ENCODE measurements at regions not wholly inside any gene's neighbourhood (a gene's known extent, or its start where the extent isn't known, plus 50 kb on each side); places are given as distances from the start of the nearest gene placed in this dataset.
"Not testable (repeated sequence)": the region's sequence is repeated elsewhere in the genome, so short reads cannot be mapped to it uniquely, and the experiment has no call there.

DNA sequence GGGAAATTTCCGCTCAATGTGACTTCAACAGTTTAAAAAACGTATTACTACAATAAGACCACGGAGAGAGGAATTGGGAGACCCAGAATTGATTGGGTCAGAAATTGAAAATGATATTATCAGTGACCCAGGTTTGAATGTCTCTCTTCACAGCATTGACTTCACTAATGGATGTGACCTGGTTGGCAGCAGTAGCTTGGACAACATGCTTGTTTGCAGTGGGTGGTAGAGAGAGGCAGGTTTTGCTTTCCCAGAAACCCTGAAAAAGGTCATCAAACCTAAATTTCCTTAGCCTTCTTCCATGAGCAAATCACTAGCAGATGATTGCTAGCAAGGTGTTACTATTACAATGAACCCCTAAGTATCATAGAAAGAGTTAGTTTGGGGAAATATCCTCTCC is 89.7 kb upstream of the ANTXRL start:
- ATAC-seq, result no peak
- TF ChIP-seq POU6F1 (CRISPR knock-in tag; IDR thresholded peaks at IDR 0.05; ENCODE audit: borderline replicate concordance, low read depth) (no peak), ISL1 (CRISPR knock-in tag; IDR thresholded peaks at IDR 0.05) (no peak), PATZ1 (CRISPR knock-in tag; IDR thresholded peaks at IDR 0.05; ENCODE audit: borderline replicate concordance) (no peak)

- ATAC-seq, result no peak
- TF ChIP-seq ZNF565 (CRISPR knock-in tag; conservative IDR thresholded peaks at IDR 0.05; ENCODE audit: low read depth) (no peak), ESRRG (CRISPR knock-in tag; IDR thresholded peaks at IDR 0.05) (no peak), ZC3H10 (CRISPR knock-in tag; IDR thresholded peaks at IDR 0.05) (no peak), OSR1 (CRISPR knock-in tag; IDR thresholded peaks at IDR 0.05) (no peak), BACH2 (CRISPR knock-in tag; IDR thresholded peaks at IDR 0.05; ENCODE audit: borderline replicate concordance) (no peak), GLIS3 (CRISPR knock-in tag; IDR thresholded peaks at IDR 0.05) (no peak), SNAI2 (CRISPR knock-in tag; IDR thresholded peaks at IDR 0.05) (no peak), ISL1 (CRISPR knock-in tag; IDR thresholded peaks at IDR 0.05) (no peak), POU6F1 (CRISPR knock-in tag; IDR thresholded peaks at IDR 0.05; ENCODE audit: borderline replicate concordance, low read depth) (no peak)
- TF ChIP-seq, protein P1, sequence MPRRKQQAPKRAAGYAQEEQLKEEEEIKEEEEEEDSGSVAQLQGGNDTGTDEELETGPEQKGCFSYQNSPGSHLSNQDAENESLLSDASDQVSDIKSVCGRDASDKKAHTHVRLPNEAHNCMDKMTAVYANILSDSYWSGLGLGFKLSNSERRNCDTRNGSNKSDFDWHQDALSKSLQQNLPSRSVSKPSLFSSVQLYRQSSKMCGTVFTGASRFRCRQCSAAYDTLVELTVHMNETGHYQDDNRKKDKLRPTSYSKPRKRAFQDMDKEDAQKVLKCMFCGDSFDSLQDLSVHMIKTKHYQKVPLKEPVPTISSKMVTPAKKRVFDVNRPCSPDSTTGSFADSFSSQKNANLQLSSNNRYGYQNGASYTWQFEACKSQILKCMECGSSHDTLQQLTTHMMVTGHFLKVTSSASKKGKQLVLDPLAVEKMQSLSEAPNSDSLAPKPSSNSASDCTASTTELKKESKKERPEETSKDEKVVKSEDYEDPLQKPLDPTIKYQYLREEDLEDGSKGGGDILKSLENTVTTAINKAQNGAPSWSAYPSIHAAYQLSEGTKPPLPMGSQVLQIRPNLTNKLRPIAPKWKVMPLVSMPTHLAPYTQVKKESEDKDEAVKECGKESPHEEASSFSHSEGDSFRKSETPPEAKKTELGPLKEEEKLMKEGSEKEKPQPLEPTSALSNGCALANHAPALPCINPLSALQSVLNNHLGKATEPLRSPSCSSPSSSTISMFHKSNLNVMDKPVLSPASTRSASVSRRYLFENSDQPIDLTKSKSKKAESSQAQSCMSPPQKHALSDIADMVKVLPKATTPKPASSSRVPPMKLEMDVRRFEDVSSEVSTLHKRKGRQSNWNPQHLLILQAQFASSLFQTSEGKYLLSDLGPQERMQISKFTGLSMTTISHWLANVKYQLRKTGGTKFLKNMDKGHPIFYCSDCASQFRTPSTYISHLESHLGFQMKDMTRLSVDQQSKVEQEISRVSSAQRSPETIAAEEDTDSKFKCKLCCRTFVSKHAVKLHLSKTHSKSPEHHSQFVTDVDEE (CRISPR knock-in tag; IDR thresholded peaks at IDR 0.05), result no peak
These were observed 88.3 kb upstream of the ANTXRL start for GRCh38 chr10:46198516-46198915.

DNA sequence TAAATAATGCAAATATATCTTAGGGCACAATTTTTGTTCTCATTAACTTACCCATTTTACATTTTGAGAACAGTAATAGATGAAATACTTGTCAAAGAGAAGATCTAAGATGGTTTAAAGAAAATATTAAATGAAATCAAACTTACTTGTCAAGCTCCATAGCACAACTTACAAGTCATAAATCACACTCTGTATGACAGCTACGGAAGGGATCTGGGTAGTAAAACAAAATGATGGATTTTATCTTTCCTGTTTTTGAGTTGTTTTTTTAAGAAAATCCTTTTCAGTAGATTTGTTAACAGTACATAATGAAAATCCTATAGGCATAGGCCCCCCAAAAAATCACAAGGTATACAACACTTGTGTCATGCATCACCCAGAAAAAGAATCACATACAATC is 84.4 kb upstream of the ANTXRL start:
- not testable (repeated sequence) for ATAC-seq

DNA sequence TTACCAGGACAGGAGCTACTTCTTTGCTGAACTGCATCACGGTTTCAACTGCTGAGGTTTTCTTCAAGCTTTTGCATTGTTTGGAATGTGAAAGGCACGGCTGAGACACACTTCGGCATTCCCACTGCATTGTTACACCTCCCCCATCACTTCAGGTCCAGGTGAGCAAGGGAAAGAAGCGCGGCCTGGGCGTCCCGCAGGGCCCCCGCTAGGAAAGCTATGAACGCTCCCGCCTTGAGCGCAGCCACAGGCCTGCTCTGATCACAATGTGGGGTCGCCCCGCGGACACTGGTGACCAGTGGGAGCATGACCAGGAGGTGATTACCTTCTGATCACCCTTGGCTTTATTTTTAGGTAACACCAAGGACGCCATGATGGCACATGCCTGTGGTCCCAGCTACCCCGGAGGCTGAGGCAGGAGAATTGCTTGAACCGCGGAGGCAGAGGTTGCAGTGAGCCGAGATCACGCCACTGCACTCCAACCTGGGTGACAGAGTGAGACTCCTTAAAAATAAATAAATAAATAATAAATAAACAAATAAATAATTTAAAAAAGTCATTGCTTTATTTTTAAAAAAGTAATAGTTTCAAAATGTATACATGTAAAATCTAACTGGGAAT is 82.2 kb upstream of the ANTXRL start:
- not testable (repeated sequence) for ATAC-seq

- ATAC-seq, result not testable (repeated sequence)
These were observed 76.4 kb upstream of the ANTXRL start for GRCh38 chr10:46210427-46210826.

DNA sequence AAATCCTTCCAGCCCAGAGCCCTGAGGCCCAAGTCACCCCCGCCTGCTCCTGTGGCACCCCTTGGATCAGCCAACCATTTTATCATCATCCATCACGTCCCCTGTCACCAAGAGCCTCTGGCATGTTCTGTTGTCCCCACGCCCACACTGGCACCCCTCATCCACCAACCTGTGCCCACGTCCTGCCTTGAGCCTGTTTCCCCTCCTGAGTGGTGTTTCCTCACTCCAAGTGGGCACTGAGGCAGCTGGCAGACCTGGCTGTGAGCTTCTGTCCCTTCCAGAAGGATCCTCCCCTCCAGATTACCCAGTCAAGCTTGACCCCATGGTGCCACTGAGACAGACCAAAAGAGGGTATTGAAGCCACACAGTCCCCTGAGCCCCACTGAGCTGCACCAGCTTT is 71.4 kb upstream of the ANTXRL start:
- ATAC-seq, result no peak
- TF ChIP-seq SNAI2 (CRISPR knock-in tag; IDR thresholded peaks at IDR 0.05) (no peak), CSDC2 (CRISPR knock-in tag; IDR thresholded peaks at IDR 0.05) (no peak), BACH2 (CRISPR knock-in tag; IDR thresholded peaks at IDR 0.05; ENCODE audit: borderline replicate concordance) (no peak), ZNF565 (CRISPR knock-in tag; conservative IDR thresholded peaks at IDR 0.05; ENCODE audit: low read depth) (no peak), PPARA (CRISPR knock-in tag; IDR thresholded peaks at IDR 0.05; ENCODE audit: borderline replicate concordance) (no peak), GLIS3 (CRISPR knock-in tag; IDR thresholded peaks at IDR 0.05) (no peak), ZNF8 (CRISPR knock-in tag; IDR thresholded peaks at IDR 0.05) (no peak), TOX (CRISPR knock-in tag; IDR thresholded peaks at IDR 0.05; ENCODE audit: borderline replicate concordance) (no peak), ARNTL (CRISPR knock-in tag; IDR thresholded peaks at IDR 0.05; ENCODE audit: borderline replicate concordance, low read depth) (no peak), POU6F1 (CRISPR knock-in tag; IDR thresholded peaks at IDR 0.05; ENCODE audit: borderline replicate concordance, low read depth) (no peak), ZFP3 (CRISPR knock-in tag; IDR thresholded peaks at IDR 0.05) (no peak), TCF4 (CRISPR knock-in tag; IDR thresholded peaks at IDR 0.05; ENCODE audit: borderline replicate concordance) (no peak)
- TF ChIP-seq, protein P1 (CRISPR knock-in tag; IDR thresholded peaks at IDR 0.05), result no peak
